ENCODE measurements at regions not wholly inside any gene's neighbourhood (a gene's known extent, or its start where the extent isn't known, plus 50 kb on each side); places are given as distances from the start of the nearest gene placed in this dataset.

DNA sequence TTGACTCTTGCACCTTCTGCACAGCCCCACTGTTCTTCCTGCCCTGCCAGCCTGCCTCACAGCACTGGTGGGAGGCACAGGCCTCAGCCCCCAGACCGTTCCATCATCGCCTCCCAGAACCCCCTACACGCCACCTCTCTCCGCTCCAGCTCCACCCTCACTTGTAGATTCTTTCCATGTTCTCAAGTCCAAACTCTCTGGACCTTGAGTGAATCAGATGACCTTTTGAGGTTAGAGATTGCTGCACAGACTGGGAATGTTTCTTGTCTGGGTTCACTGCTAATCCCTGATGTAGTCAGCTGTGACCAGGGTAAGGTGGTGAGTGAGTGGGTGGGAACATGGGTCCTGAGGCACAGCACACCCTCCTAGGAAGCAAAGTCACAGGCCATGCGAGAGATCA is 272.4 kb downstream of the IRF8 start:
- TF ChIP-seq, protein P1, sequence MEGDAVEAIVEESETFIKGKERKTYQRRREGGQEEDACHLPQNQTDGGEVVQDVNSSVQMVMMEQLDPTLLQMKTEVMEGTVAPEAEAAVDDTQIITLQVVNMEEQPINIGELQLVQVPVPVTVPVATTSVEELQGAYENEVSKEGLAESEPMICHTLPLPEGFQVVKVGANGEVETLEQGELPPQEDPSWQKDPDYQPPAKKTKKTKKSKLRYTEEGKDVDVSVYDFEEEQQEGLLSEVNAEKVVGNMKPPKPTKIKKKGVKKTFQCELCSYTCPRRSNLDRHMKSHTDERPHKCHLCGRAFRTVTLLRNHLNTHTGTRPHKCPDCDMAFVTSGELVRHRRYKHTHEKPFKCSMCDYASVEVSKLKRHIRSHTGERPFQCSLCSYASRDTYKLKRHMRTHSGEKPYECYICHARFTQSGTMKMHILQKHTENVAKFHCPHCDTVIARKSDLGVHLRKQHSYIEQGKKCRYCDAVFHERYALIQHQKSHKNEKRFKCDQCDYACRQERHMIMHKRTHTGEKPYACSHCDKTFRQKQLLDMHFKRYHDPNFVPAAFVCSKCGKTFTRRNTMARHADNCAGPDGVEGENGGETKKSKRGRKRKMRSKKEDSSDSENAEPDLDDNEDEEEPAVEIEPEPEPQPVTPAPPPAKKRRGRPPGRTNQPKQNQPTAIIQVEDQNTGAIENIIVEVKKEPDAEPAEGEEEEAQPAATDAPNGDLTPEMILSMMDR (IDR thresholded peaks at IDR 0.05; ENCODE audit: insufficient read depth, low read depth, low read length) = no peak
- no peak for TF ChIP-seq EZH2 (IDR thresholded peaks at IDR 0.05; ENCODE audit: insufficient read depth, low read length)

All from astrocyte (in vitro differentiated cells and primary cell).